ENCODE measurements at regions not wholly inside any gene's neighbourhood (a gene's known extent, or its start where the extent isn't known, plus 50 kb on each side); places are given as distances from the start of the nearest gene placed in this dataset.

GRCh38 chr12:16893426-16893825 is 287.5 kb upstream of the LMO3 start:
- TF ChIP-seq CTCF (IDR thresholded peaks at IDR 0.05): no peak
- Histone ChIP-seq H3K27me3 (no peaks in the 10 kb centered on the region), H3K4me1 (no peaks in the 10 kb centered on the region), H3K9me3 (peaks cover 0 to 24% (median 11%) of the 10 kb centered on the region in 11 donors), H3K4me3 (no peak overlapping the region), H3K27ac (no peak overlapping the region), H3K36me3 (no peaks in the 10 kb centered on the region)
- ATAC-seq (no peak), DNase-seq (no peak)
- intact Hi-C loops (cut with DNase I): no loop called here
- 89 to 90% methylated on average over 14 of the region's 14 CpGs for WGBS, 2 donors

- intact Hi-C loops (cut with DNase I): no loop called here
Observed at GRCh38 chr12:16891673-16892072, 285.7 kb upstream of the LMO3 start.

GRCh38 chr12:16884819-16885218 is 278.9 kb upstream of the LMO3 start:
- DNase-seq (no peak), ATAC-seq (no peak)
- Histone ChIP-seq H3K4me1 (no peaks in the 10 kb centered on the region), H3K4me3 (no peak overlapping the region), H3K27me3 (no peaks in the 10 kb centered on the region), H3K36me3 (no peaks in the 10 kb centered on the region), H3K27ac (no peak overlapping the region), H3K9me3 (peaks cover 0 to 27% (median 3%) of the 10 kb centered on the region in 11 donors)
- 85 to 90% methylated on average over 2 of the region's 2 CpGs for WGBS, 2 donors
- intact Hi-C loops (cut with DNase I): no loop called here
- no peak for TF ChIP-seq CTCF (IDR thresholded peaks at IDR 0.05)

More at GRCh38 chr12:16891673-16892072, 285.7 kb upstream of the LMO3 start:
- Histone ChIP-seq H3K36me3 (no peaks in the 10 kb centered on the region), H3K4me1 (no peaks in the 10 kb centered on the region), H3K27me3 (no peaks in the 10 kb centered on the region), H3K27ac (no peak overlapping the region), H3K4me3 (no peak overlapping the region), H3K9me3 (peaks cover 0 to 37% (median 11%) of the 10 kb centered on the region in 11 donors)
- no peak for TF ChIP-seq CTCF (IDR thresholded peaks at IDR 0.05)
- DNase-seq: no peak
- no peak for ATAC-seq

- intact Hi-C loops (cut with DNase I): no loop called here
Observed at GRCh38 chr12:16884056-16884455, 278.1 kb upstream of the LMO3 start.

More at GRCh38 chr12:16884056-16884455, 278.1 kb upstream of the LMO3 start:
- no peak overlapping the region for H3K4me3 ChIP-seq
- no peaks in the 10 kb centered on the region for H3K4me1 ChIP-seq
- H3K9me3 ChIP-seq: peaks cover 0 to 20% (median 0%) of the 10 kb centered on the region in 11 donors
- no peak overlapping the region for H3K27ac ChIP-seq
- 81 to 86% methylated on average over 1 of the region's 1 CpG for WGBS, 2 donors
- DNase-seq: no peak
- H3K27me3 ChIP-seq: no peaks in the 10 kb centered on the region
- H3K36me3 ChIP-seq: no peaks in the 10 kb centered on the region
- no peak for TF ChIP-seq CTCF (IDR thresholded peaks at IDR 0.05)
- ATAC-seq: no peak

Measured in heart right ventricle (tissue), 16 donors.